Stimulated activated CD4-positive, alpha-beta T cell treated with anti-CD3 and anti-CD28 coated beads, TNF-alpha, amount 100 ng/mL, for 48 hours (primary cell): ENCODE measurements at regions not wholly inside any gene's neighbourhood (a gene's known extent, or its start where the extent isn't known, plus 50 kb on each side); places are given as distances from the start of the nearest gene placed in this dataset.

Experiments used
- DNase-seq, 3 donors: peaks; one replicate each; pipeline ENCODE4 v3.0.0-alpha.2; 2020; ENCODE audit warnings: low read depth in 3 of 3

GRCh38 chr6:11926594-11927407 is 85.3 kb upstream of the HIVEP1 start:
- DNase-seq, result no peak

GRCh38 chr6:11925805-11926204 is 86.3 kb upstream of the HIVEP1 start:
- no peak for DNase-seq

GRCh38 chr6:11923621-11924020 is 88.5 kb upstream of the HIVEP1 start:
- DNase-seq, result no peak

- no peak for DNase-seq
Observed at GRCh38 chr6:11922901-11923300, 89.2 kb upstream of the HIVEP1 start.

- DNase-seq, result no peak
Observed at GRCh38 chr6:11921751-11922150, 90.4 kb upstream of the HIVEP1 start.

GRCh38 chr6:11921017-11921438 is 91.1 kb upstream of the HIVEP1 start:
- no peak for DNase-seq

GRCh38 chr6:11920566-11920965 is 91.5 kb upstream of the HIVEP1 start:
- DNase-seq, result no peak

- DNase-seq, result no peak
Observed at GRCh38 chr6:11919771-11920440, 92.2 kb upstream of the HIVEP1 start.

GRCh38 chr6:11918739-11919605 is 93.1 kb upstream of the HIVEP1 start:
- DNase-seq, result no peak

GRCh38 chr6:11917951-11918738 is 94.0 kb upstream of the HIVEP1 start:
- DNase-seq, result no peak

GRCh38 chr6:11912420-11912819 is 99.7 kb upstream of the HIVEP1 start:
- no peak for DNase-seq

- no peak for DNase-seq
Observed at GRCh38 chr6:11911538-11911937, 100.6 kb upstream of the HIVEP1 start.

GRCh38 chr6:11909696-11910132 is 102.4 kb upstream of the HIVEP1 start:
- no peak for DNase-seq

GRCh38 chr6:11908436-11909105 is 103.5 kb upstream of the HIVEP1 start:
- DNase-seq, result no peak

- DNase-seq, result no peak
Observed at GRCh38 chr6:11903645-11904044, 108.5 kb upstream of the HIVEP1 start.

- no peak for DNase-seq
Observed at GRCh38 chr6:11902527-11902926, 109.6 kb upstream of the HIVEP1 start.

- no peak for DNase-seq
Observed at GRCh38 chr6:11900662-11901598, 111.2 kb upstream of the HIVEP1 start.

- no peak for DNase-seq
Observed at GRCh38 chr6:11899645-11900044, 112.5 kb upstream of the HIVEP1 start.

- no peak for DNase-seq
Observed at GRCh38 chr6:11894212-11894611, 115.6 kb upstream of the ADTRP start.

- no peak for DNase-seq
Observed at GRCh38 chr6:11891547-11891946, 112.9 kb upstream of the ADTRP start.
